Natural killer cell (primary cell): ENCODE measurements at regions not wholly inside any gene's neighbourhood (a gene's known extent, or its start where the extent isn't known, plus 50 kb on each side); places are given as distances from the start of the nearest gene placed in this dataset.

Source experiments
- ATAC-seq, 3 donors: fragments of 150-1000 bp in 2 of 3; fragments of 200-7000 bp in 1 of 3; cut with Tn5 transposase; 1 replicate in 1 of 3; 2 replicates in 2 of 3; pipeline ENCODE4 v1.10.0; 2021; ENCODE audit warnings: mild to moderate bottlenecking in 2 of 3, moderate library complexity in 2 of 3
- DNase-seq, 2 donors: peaks; one replicate each; pipeline versions ENCODE4 v3.0.0 to v3.0.0-alpha.2; 2013 to 2021; ENCODE audit warnings: mixed read lengths in 1 of 2
- H3K27ac ChIP-seq: one replicate; pipeline ENCODE4 v1.5.1; 2013; ENCODE audit warnings: mild to moderate bottlenecking, low read length
- H3K27me3 ChIP-seq: one replicate; pipeline ENCODE4 v1.6.1; 2013; ENCODE audit warnings: low read length; ENCODE audit not compliant: control insufficient read depth, insufficient read depth
- H3K36me3 ChIP-seq: one replicate; pipeline ENCODE4 v1.6.1; 2013; ENCODE audit warnings: low read length; ENCODE audit not compliant: control insufficient read depth, insufficient read depth
- H3K4me1 ChIP-seq: one replicate; pipeline ENCODE4 v1.6.1; 2013; ENCODE audit warnings: low read length; ENCODE audit not compliant: control insufficient read depth, insufficient read depth
- H3K4me3 ChIP-seq: one replicate; pipeline ENCODE4 v1.5.1; 2013; ENCODE audit warnings: low read length
- H3K9me3 ChIP-seq: one replicate; pipeline ENCODE4 v1.6.1; 2013; ENCODE audit warnings: low read length; ENCODE audit not compliant: control insufficient read depth, insufficient read depth
- H3K27ac Mint-ChIP-seq, 2 donors: one replicate each; pipeline ENCODE4 v1.8.0; 2022; ENCODE audit warnings: mild to moderate bottlenecking in 2 of 2, mixed read lengths in 2 of 2, moderate library complexity in 1 of 2
- H3K27me3 Mint-ChIP-seq, 2 donors: one replicate each; pipeline ENCODE4 v1.8.0; 2022; ENCODE audit warnings: low read depth in 2 of 2, mixed read lengths in 2 of 2
- H3K36me3 Mint-ChIP-seq: one replicate; pipeline ENCODE4 v1.8.0; 2022; ENCODE audit warnings: mixed read lengths
- H3K4me1 Mint-ChIP-seq, 2 donors: one replicate each; pipeline ENCODE4 v1.8.0; 2022; ENCODE audit warnings: mixed read lengths in 2 of 2
- H3K4me3 Mint-ChIP-seq: one replicate; pipeline ENCODE4 v1.8.0; 2022; ENCODE audit warnings: mild to moderate bottlenecking, moderate library complexity, mixed read lengths
- H3K9me3 Mint-ChIP-seq, 2 donors: one replicate each; pipeline ENCODE4 v1.8.0; 2022; ENCODE audit warnings: mixed read lengths in 2 of 2
- CTCF ChIP-seq: fragments of 200-600 bp; IDR thresholded peaks from one replicate; pipeline ENCODE4 v1.8.0; 2022; ENCODE audit warnings: antibody characterized with exemption
- WGBS: methylation state at CpG from one replicate; pipeline ENCODE4 v1.1.7; 2013; ENCODE audit warnings: missing lambda C conversion rate; ENCODE audit not compliant: insufficient coverage; 5-methylcytosine and 5-hydroxymethylcytosine counted together
- intact Hi-C: fragments of 100-400 bp; cut with micrococcal nuclease; formaldehyde crosslinking; loops from one replicate; pipeline ENCODE4 v1.14.2; 2022

GRCh38 chr6:1176567-1176966, 135.3 kb upstream of the FOXQ1 start:
- H3K9me3 ChIP-seq, result no peaks in the 10 kb centered on the region
- 86% methylated on average over 6 of the region's 6 CpGs for WGBS
- no peaks in the 10 kb centered on the region for H3K36me3 Mint-ChIP-seq
- no peak for DNase-seq
- no peaks in the 10 kb centered on the region for H3K4me1 Mint-ChIP-seq
- peaks cover 2% of the 10 kb centered on the region for H3K27me3 ChIP-seq
- H3K36me3 ChIP-seq, result no peaks in the 10 kb centered on the region
- ATAC-seq, result no peak
- no peak overlapping the region for H3K27ac ChIP-seq
- no peak overlapping the region for H3K27ac Mint-ChIP-seq
- no peak overlapping the region for H3K4me3 ChIP-seq
- H3K27me3 Mint-ChIP-seq, result peaks cover 5 to 23% of the 10 kb centered on the region in 2 donors
- intact Hi-C loops, result no loop called here
- H3K9me3 Mint-ChIP-seq, result no peaks in the 10 kb centered on the region
- no peak for TF ChIP-seq CTCF
- H3K4me3 Mint-ChIP-seq, result no peak overlapping the region
- H3K4me1 ChIP-seq, result no peaks in the 10 kb centered on the region

- intact Hi-C loops, result no loop called here
- Histone ChIP-seq H3K27ac (no peak overlapping the region), H3K9me3 (no peaks in the 10 kb centered on the region), H3K4me3 (no peak overlapping the region), H3K36me3 (no peaks in the 10 kb centered on the region), H3K27me3 (peaks cover 2% of the 10 kb centered on the region), H3K4me1 (no peaks in the 10 kb centered on the region)
- Mint-ChIP-seq H3K27ac (no peak overlapping the region), H3K4me1 (no peaks in the 10 kb centered on the region), H3K27me3 (peaks cover 5 to 23% of the 10 kb centered on the region in 2 donors), H3K9me3 (no peaks in the 10 kb centered on the region), H3K36me3 (no peaks in the 10 kb centered on the region), H3K4me3 (no peak overlapping the region)
- no peak for TF ChIP-seq CTCF
- 83% methylated on average over 4 of the region's 4 CpGs for WGBS
- DNase-seq, result no peak
- ATAC-seq, result no peak
These were observed 136.0 kb upstream of the FOXQ1 start for GRCh38 chr6:1175877-1176276.

GRCh38 chr6:1170794-1171193, 141.1 kb upstream of the FOXQ1 start:
- no peak overlapping the region for H3K27ac Mint-ChIP-seq
- H3K36me3 Mint-ChIP-seq, result no peaks in the 10 kb centered on the region
- no peaks in the 10 kb centered on the region for H3K9me3 Mint-ChIP-seq
- H3K4me3 Mint-ChIP-seq, result no peak overlapping the region
- Histone ChIP-seq H3K36me3 (no peaks in the 10 kb centered on the region), H3K9me3 (no peaks in the 10 kb centered on the region), H3K4me1 (no peaks in the 10 kb centered on the region), H3K27ac (no peak overlapping the region), H3K27me3 (no peaks in the 10 kb centered on the region), H3K4me3 (no peak overlapping the region)
- WGBS, result 80% methylated on average over 7 of the region's 8 CpGs
- TF ChIP-seq CTCF, result no peak
- intact Hi-C loops, result no loop called here
- ATAC-seq (no peak), DNase-seq (no peak)
- peaks cover 0 to 6% of the 10 kb centered on the region in 2 donors for H3K27me3 Mint-ChIP-seq
- H3K4me1 Mint-ChIP-seq, result no peaks in the 10 kb centered on the region

- Histone ChIP-seq H3K9me3 (no peaks in the 10 kb centered on the region), H3K36me3 (no peaks in the 10 kb centered on the region), H3K27ac (no peak overlapping the region), H3K4me3 (no peak overlapping the region), H3K4me1 (no peaks in the 10 kb centered on the region), H3K27me3 (no peaks in the 10 kb centered on the region)
- H3K9me3 Mint-ChIP-seq, result no peaks in the 10 kb centered on the region
- 81% methylated on average over 5 of the region's 5 CpGs for WGBS
- no peak overlapping the region for H3K27ac Mint-ChIP-seq
- TF ChIP-seq CTCF, result no peak
- ATAC-seq, result no peak
- H3K4me1 Mint-ChIP-seq, result no peaks in the 10 kb centered on the region
- DNase-seq, result no peak
- peaks cover 0 to 10% of the 10 kb centered on the region in 2 donors for H3K27me3 Mint-ChIP-seq
- H3K36me3 Mint-ChIP-seq, result no peaks in the 10 kb centered on the region
- intact Hi-C loops, result no loop called here
- H3K4me3 Mint-ChIP-seq, result no peak overlapping the region
These were observed 147.3 kb upstream of the FOXQ1 start for GRCh38 chr6:1164600-1164999.
